ENCODE measurements at regions not wholly inside any gene's neighbourhood (a gene's known extent, or its start where the extent isn't known, plus 50 kb on each side); places are given as distances from the start of the nearest gene placed in this dataset.

DNA sequence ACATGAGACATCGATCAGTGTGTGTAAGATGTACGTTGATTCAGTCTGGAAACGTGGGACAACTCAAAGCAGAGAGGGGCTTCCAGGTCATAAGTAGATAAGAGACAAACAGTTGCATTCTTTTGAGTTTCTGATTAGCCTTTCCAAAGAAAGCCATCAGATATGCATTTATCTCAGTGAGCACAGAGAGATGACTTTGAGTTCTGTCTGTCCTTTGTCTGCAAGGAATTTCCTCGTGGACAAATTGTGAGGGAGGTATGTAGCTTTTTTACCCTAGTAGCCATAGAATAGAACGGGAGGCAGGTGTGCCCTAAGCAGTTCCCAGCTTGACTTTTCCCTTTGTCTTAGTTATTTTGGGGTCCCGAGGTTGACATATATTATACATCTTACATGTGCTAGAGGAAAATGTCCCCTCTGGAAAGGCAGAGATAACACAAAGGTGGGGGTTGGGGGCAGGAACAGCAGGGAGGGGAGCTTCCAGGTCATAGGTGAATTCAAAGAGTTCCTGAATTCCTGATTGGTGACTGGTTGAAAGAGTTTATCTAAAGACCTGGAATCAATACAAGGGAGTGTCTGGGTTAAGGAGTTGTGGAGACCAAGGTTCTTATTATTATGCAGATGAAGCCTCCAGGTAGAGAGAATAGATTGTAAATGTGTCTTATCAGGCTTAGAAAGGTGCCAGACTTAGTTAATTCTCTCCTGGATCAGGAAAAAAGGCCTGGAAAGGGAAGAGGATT lies 237.0 kb downstream of the NFATC2 start:
- 97% methylated on average over 3 of the region's 6 CpGs for WGBS (ENCODE audit: insufficient coverage)
- Histone ChIP-seq H3K4me2 (replicated peaks; ENCODE audit: low read depth, low read length, poor library complexity, severe bottlenecking) (no peak overlapping the region), H3K9ac (ENCODE audit: low read length) (no peak overlapping the region), H4K20me1 (ENCODE audit: control insufficient read depth, insufficient read depth, low read length, poor library complexity, severe bottlenecking) (no peaks in the 10 kb centered on the region), H3K36me3 (replicated peaks in 1 of 2; ENCODE audit: control extremely low read depth in 1 of 2, control insufficient read depth in 1 of 2, extremely low read depth in 1 of 2, insufficient read depth in 2 of 2, low read length in 1 of 2) (no peaks in the 10 kb centered on the region), H3K9me3 (ENCODE audit: control extremely low read depth in 1 of 3, control insufficient read depth in 2 of 3, insufficient read depth in 1 of 3, low read length in 2 of 3) (peaks cover 0 to 22% (median 0%) of the 10 kb centered on the region in 3 donors), H3K4me3 (ENCODE audit: control extremely low read depth in 1 of 5, extremely low read depth in 1 of 5, insufficient read depth in 1 of 5, low read depth in 2 of 5, low read length in 4 of 5) (no peak overlapping the region), H3K79me2 (ENCODE audit: control insufficient read depth, insufficient read depth, low read length) (no peaks in the 10 kb centered on the region), H3K4me1 (ENCODE audit: control insufficient read depth in 2 of 2, insufficient read depth in 2 of 2, low read length in 2 of 2) (peaks cover 4 to 9% of the 10 kb centered on the region in 2 donors), H3K27ac (ENCODE audit: low read length in 2 of 2) (no peak overlapping the region), H3K27me3 (replicated peaks in 1 of 4; ENCODE audit: control extremely low read depth in 1 of 4, control insufficient read depth in 3 of 4, insufficient read depth in 4 of 4, low read length in 3 of 4) (peaks cover 0 to 7% (median 0%) of the 10 kb centered on the region in 4 experiments), H2AFZ (ENCODE audit: insufficient read depth, low read depth, low read length, poor library complexity, severe bottlenecking) (no peak overlapping the region)
- TF ChIP-seq, protein P1, sequence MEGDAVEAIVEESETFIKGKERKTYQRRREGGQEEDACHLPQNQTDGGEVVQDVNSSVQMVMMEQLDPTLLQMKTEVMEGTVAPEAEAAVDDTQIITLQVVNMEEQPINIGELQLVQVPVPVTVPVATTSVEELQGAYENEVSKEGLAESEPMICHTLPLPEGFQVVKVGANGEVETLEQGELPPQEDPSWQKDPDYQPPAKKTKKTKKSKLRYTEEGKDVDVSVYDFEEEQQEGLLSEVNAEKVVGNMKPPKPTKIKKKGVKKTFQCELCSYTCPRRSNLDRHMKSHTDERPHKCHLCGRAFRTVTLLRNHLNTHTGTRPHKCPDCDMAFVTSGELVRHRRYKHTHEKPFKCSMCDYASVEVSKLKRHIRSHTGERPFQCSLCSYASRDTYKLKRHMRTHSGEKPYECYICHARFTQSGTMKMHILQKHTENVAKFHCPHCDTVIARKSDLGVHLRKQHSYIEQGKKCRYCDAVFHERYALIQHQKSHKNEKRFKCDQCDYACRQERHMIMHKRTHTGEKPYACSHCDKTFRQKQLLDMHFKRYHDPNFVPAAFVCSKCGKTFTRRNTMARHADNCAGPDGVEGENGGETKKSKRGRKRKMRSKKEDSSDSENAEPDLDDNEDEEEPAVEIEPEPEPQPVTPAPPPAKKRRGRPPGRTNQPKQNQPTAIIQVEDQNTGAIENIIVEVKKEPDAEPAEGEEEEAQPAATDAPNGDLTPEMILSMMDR (IDR thresholded peaks at IDR 0.05) = no peak
- no peak for TF ChIP-seq EZH2 (IDR thresholded peaks at IDR 0.05; ENCODE audit: borderline replicate concordance, insufficient read depth, low read depth, low read length, poor library complexity, severe bottlenecking)
- Mint-ChIP-seq H3K4me3 (no peak overlapping the region), H3K27ac (no peak overlapping the region), H3K9me3 (ENCODE audit: insufficient read depth) (peaks cover 4% of the 10 kb centered on the region), H3K4me1 (peaks cover 6% of the 10 kb centered on the region), H3K27me3 (peaks cover 15% of the 10 kb centered on the region)
- intact Hi-C loops (cut with micrococcal nuclease) = loop anchor here (1.0 to 10.0 kb wide), 2 partner anchors 289 to 318 kb away; no protein-coding TSS in a partner anchor
- POLR2A ChIA-PET = no interaction called here
- CTCF ChIA-PET = interaction anchor here (0.7 to 8.8 kb wide), 11 partner anchors 12 to 515 kb away, joined by 3 to 314 read pairs (median 3); no protein-coding TSS in a partner anchor
- DNase-seq (no peak), ATAC-seq (ENCODE audit: low read depth) (no peak)
